ENCODE measurements at regions not wholly inside any gene's neighbourhood (a gene's known extent, or its start where the extent isn't known, plus 50 kb on each side); places are given as distances from the start of the nearest gene placed in this dataset.

GRCh38 chr2:8332646-8333045, 349.2 kb upstream of the ID2 start:
- no peak overlapping the region for H4K91ac ChIP-seq (ENCODE audit: insufficient read length, low read depth, low read length)
- Mint-ChIP-seq H3K27me3 (ENCODE audit: low read depth) (no peaks in the 10 kb centered on the region), H3K9me3 (peaks cover 4% of the 10 kb centered on the region in 2 experiments; a peak in 3 of 5 replicates), H3K27ac (no peak overlapping the region), H3K4me1 (peaks cover 12 to 16% of the 10 kb centered on the region in 2 experiments), H3K4me3 (no peak overlapping the region), H3K36me3 (ENCODE audit: insufficient read depth in 1 of 3, low read depth in 3 of 3) (peaks cover 0 to 7% (median 3%) of the 10 kb centered on the region in 3 experiments; a peak in 2 of 7 replicates)
- no peaks in the 10 kb centered on the region for H3K23me2 ChIP-seq (ENCODE audit: insufficient read length, low read depth, low read length, poor library complexity, severe bottlenecking)
- no peak overlapping the region for H3K4ac ChIP-seq (ENCODE audit: low read depth, low read length)
- H3K56ac ChIP-seq (ENCODE audit: insufficient read length, low read depth, low read length), result no peak overlapping the region
- 0 out of 2 replicates have a peak, but pooled peaks cover 6% of the 10 kb centered on the region for H3K4me1 ChIP-seq (ENCODE audit: insufficient read depth, low read length)
- DNase-seq, result no peak
- H3K27ac ChIP-seq (ENCODE audit: insufficient read length, low read depth, low read length), result no peak overlapping the region
- H3K9me3 ChIP-seq (ENCODE audit: control insufficient read depth, low read depth, low read length), result no peaks in the 10 kb centered on the region
- no peak overlapping the region for H3K23ac ChIP-seq (ENCODE audit: insufficient read length, low read depth, low read length)
- H3K14ac ChIP-seq (ENCODE audit: insufficient read depth, low read length), result no peak overlapping the region
- H2AFZ ChIP-seq (ENCODE audit: low read length), result no peak overlapping the region
- H4K20me1 ChIP-seq (ENCODE audit: control insufficient read depth, insufficient read depth, insufficient read length), result no peaks in the 10 kb centered on the region
- no peak overlapping the region for H4K8ac ChIP-seq (replicated peaks; ENCODE audit: insufficient read length, low read depth, low read length)
- H4K5ac ChIP-seq (ENCODE audit: insufficient read length, low read depth, low read length), result no peak overlapping the region
- H3K4me2 ChIP-seq (ENCODE audit: insufficient read depth, insufficient read length, low read length), result no peak overlapping the region
- H2BK20ac ChIP-seq (ENCODE audit: low read depth, low read length, poor library complexity, severe bottlenecking), result no peak overlapping the region
- H3K79me1 ChIP-seq (ENCODE audit: insufficient read depth, low read depth, low read length, poor library complexity, severe bottlenecking), result no peaks in the 10 kb centered on the region
- no peak overlapping the region for H2BK120ac ChIP-seq (ENCODE audit: low read depth, low read length, poor library complexity, severe bottlenecking)
- no peak overlapping the region for H3K9ac ChIP-seq (ENCODE audit: extremely low read depth, insufficient read length, low read length)
- no peak for TF ChIP-seq CTCF (conservative IDR thresholded peaks at IDR 0.05)
- H3K79me2 ChIP-seq (ENCODE audit: insufficient read depth, low read length), result no peaks in the 10 kb centered on the region
- no peak overlapping the region for H2BK12ac ChIP-seq (ENCODE audit: insufficient read length, low read depth, low read length)
- no peak overlapping the region for H2AK5ac ChIP-seq (ENCODE audit: insufficient read length, low read length)
- no peak overlapping the region for H2BK15ac ChIP-seq (ENCODE audit: low read depth, low read length)
- WGBS (ENCODE audit: extremely low coverage, insufficient read length, low lambda C conversion rate), result no CpG with 5 or more reads among the region's 9 CpGs
- H3T11ph ChIP-seq (ENCODE audit: low read length), result no peak overlapping the region
- H3K27me3 ChIP-seq (ENCODE audit: insufficient read depth, low read length), result no peaks in the 10 kb centered on the region
- no peak overlapping the region for H2BK5ac ChIP-seq (ENCODE audit: insufficient read length, low read length)
- H3K18ac ChIP-seq (ENCODE audit: insufficient read length, low read depth, low read length), result no peak overlapping the region

All from H9 (cell line).